ENCODE measurements at regions not wholly inside any gene's neighbourhood (a gene's known extent, or its start where the extent isn't known, plus 50 kb on each side); places are given as distances from the start of the nearest gene placed in this dataset.

- no peak overlapping the region for H3K4me3 ChIP-seq (ENCODE audit: low read length in 2 of 2)
- H3K9me3 ChIP-seq (ENCODE audit: control insufficient read depth in 2 of 2, low read length in 2 of 2): no peaks in the 10 kb centered on the region
- H3K4me1 ChIP-seq (ENCODE audit: control insufficient read depth, insufficient read depth, low read length): no peaks in the 10 kb centered on the region
- H3K36me3 ChIP-seq (ENCODE audit: control insufficient read depth in 2 of 2, insufficient read depth in 2 of 2, low read length in 2 of 2): no peaks in the 10 kb centered on the region
- H3K27me3 ChIP-seq (ENCODE audit: control insufficient read depth in 1 of 2, insufficient read depth in 2 of 2, low read length in 2 of 2): no peaks in the 10 kb centered on the region
- no peak overlapping the region for H3K27ac ChIP-seq (ENCODE audit: low read length)
- H3K9ac ChIP-seq (ENCODE audit: low read length in 2 of 2): no peak overlapping the region
Measured at GRCh38 chr2:34379586-34379985, 780.5 kb upstream of the FAM98A start.

GRCh38 chr2:34373586-34374233 lies 774.6 kb upstream of the FAM98A start:
- H3K4me3 ChIP-seq (ENCODE audit: low read length in 2 of 2): no peak overlapping the region
- no peaks in the 10 kb centered on the region for H3K27me3 ChIP-seq (ENCODE audit: control insufficient read depth in 1 of 2, insufficient read depth in 2 of 2, low read length in 2 of 2)
- no peak overlapping the region for H3K9ac ChIP-seq (ENCODE audit: low read length in 2 of 2)

GRCh38 chr2:34372967-34373366 lies 773.9 kb upstream of the FAM98A start:
- Histone ChIP-seq H3K4me1 (ENCODE audit: control insufficient read depth, insufficient read depth, low read length) (no peaks in the 10 kb centered on the region), H3K9ac (ENCODE audit: low read length in 2 of 2) (no peak overlapping the region), H3K27ac (ENCODE audit: low read length) (no peak overlapping the region), H3K9me3 (ENCODE audit: control insufficient read depth in 2 of 2, low read length in 2 of 2) (no peaks in the 10 kb centered on the region), H3K27me3 (ENCODE audit: control insufficient read depth in 1 of 2, insufficient read depth in 2 of 2, low read length in 2 of 2) (no peaks in the 10 kb centered on the region), H3K36me3 (ENCODE audit: control insufficient read depth in 2 of 2, insufficient read depth in 2 of 2, low read length in 2 of 2) (no peaks in the 10 kb centered on the region), H3K4me3 (ENCODE audit: low read length in 2 of 2) (no peak overlapping the region)

More at GRCh38 chr2:34373586-34374233, 774.6 kb upstream of the FAM98A start:
- Histone ChIP-seq H3K27ac (ENCODE audit: low read length) (no peak overlapping the region), H3K36me3 (ENCODE audit: control insufficient read depth in 2 of 2, insufficient read depth in 2 of 2, low read length in 2 of 2) (no peaks in the 10 kb centered on the region), H3K9me3 (ENCODE audit: control insufficient read depth in 2 of 2, low read length in 2 of 2) (no peaks in the 10 kb centered on the region), H3K4me1 (ENCODE audit: control insufficient read depth, insufficient read depth, low read length) (no peaks in the 10 kb centered on the region)

GRCh38 chr2:34371711-34372110 lies 772.6 kb upstream of the FAM98A start:
- Histone ChIP-seq H3K4me3 (ENCODE audit: low read length in 2 of 2) (no peak overlapping the region), H3K9me3 (ENCODE audit: control insufficient read depth in 2 of 2, low read length in 2 of 2) (no peaks in the 10 kb centered on the region), H3K27me3 (ENCODE audit: control insufficient read depth in 1 of 2, insufficient read depth in 2 of 2, low read length in 2 of 2) (no peaks in the 10 kb centered on the region), H3K27ac (ENCODE audit: low read length) (no peak overlapping the region), H3K9ac (ENCODE audit: low read length in 2 of 2) (no peak overlapping the region), H3K4me1 (ENCODE audit: control insufficient read depth, insufficient read depth, low read length) (no peaks in the 10 kb centered on the region), H3K36me3 (ENCODE audit: control insufficient read depth in 2 of 2, insufficient read depth in 2 of 2, low read length in 2 of 2) (no peaks in the 10 kb centered on the region)

GRCh38 chr2:34368304-34368703 lies 769.2 kb upstream of the FAM98A start:
- Histone ChIP-seq H3K9ac (ENCODE audit: low read length in 2 of 2) (no peak overlapping the region), H3K4me1 (ENCODE audit: control insufficient read depth, insufficient read depth, low read length) (no peaks in the 10 kb centered on the region), H3K27ac (ENCODE audit: low read length) (no peak overlapping the region), H3K27me3 (ENCODE audit: control insufficient read depth in 1 of 2, insufficient read depth in 2 of 2, low read length in 2 of 2) (no peaks in the 10 kb centered on the region), H3K9me3 (ENCODE audit: control insufficient read depth in 2 of 2, low read length in 2 of 2) (no peaks in the 10 kb centered on the region), H3K36me3 (ENCODE audit: control insufficient read depth in 2 of 2, insufficient read depth in 2 of 2, low read length in 2 of 2) (no peaks in the 10 kb centered on the region), H3K4me3 (ENCODE audit: low read length in 2 of 2) (no peak overlapping the region)

GRCh38 chr2:34365932-34366331 lies 766.8 kb upstream of the FAM98A start:
- Histone ChIP-seq H3K9me3 (ENCODE audit: control insufficient read depth in 2 of 2, low read length in 2 of 2) (no peaks in the 10 kb centered on the region), H3K27me3 (ENCODE audit: control insufficient read depth in 1 of 2, insufficient read depth in 2 of 2, low read length in 2 of 2) (no peaks in the 10 kb centered on the region), H3K27ac (ENCODE audit: low read length) (no peak overlapping the region), H3K36me3 (ENCODE audit: control insufficient read depth in 2 of 2, insufficient read depth in 2 of 2, low read length in 2 of 2) (no peaks in the 10 kb centered on the region), H3K4me1 (ENCODE audit: control insufficient read depth, insufficient read depth, low read length) (no peaks in the 10 kb centered on the region), H3K9ac (ENCODE audit: low read length in 2 of 2) (no peak overlapping the region), H3K4me3 (ENCODE audit: low read length in 2 of 2) (no peak overlapping the region)

GRCh38 chr2:34365512-34365911 lies 766.4 kb upstream of the FAM98A start:
- Histone ChIP-seq H3K9me3 (ENCODE audit: control insufficient read depth in 2 of 2, low read length in 2 of 2) (no peaks in the 10 kb centered on the region), H3K4me1 (ENCODE audit: control insufficient read depth, insufficient read depth, low read length) (no peaks in the 10 kb centered on the region), H3K4me3 (ENCODE audit: low read length in 2 of 2) (no peak overlapping the region), H3K36me3 (ENCODE audit: control insufficient read depth in 2 of 2, insufficient read depth in 2 of 2, low read length in 2 of 2) (no peaks in the 10 kb centered on the region), H3K9ac (ENCODE audit: low read length in 2 of 2) (no peak overlapping the region), H3K27me3 (ENCODE audit: control insufficient read depth in 1 of 2, insufficient read depth in 2 of 2, low read length in 2 of 2) (no peaks in the 10 kb centered on the region), H3K27ac (ENCODE audit: low read length) (no peak overlapping the region)

- Histone ChIP-seq H3K4me1 (ENCODE audit: control insufficient read depth, insufficient read depth, low read length) (no peaks in the 10 kb centered on the region), H3K4me3 (ENCODE audit: low read length in 2 of 2) (no peak overlapping the region), H3K27ac (ENCODE audit: low read length) (no peak overlapping the region), H3K9me3 (ENCODE audit: control insufficient read depth in 2 of 2, low read length in 2 of 2) (no peaks in the 10 kb centered on the region), H3K9ac (ENCODE audit: low read length in 2 of 2) (no peak overlapping the region), H3K36me3 (ENCODE audit: control insufficient read depth in 2 of 2, insufficient read depth in 2 of 2, low read length in 2 of 2) (no peaks in the 10 kb centered on the region), H3K27me3 (ENCODE audit: control insufficient read depth in 1 of 2, insufficient read depth in 2 of 2, low read length in 2 of 2) (no peaks in the 10 kb centered on the region)
Measured at GRCh38 chr2:34353509-34354113, 754.5 kb upstream of the FAM98A start.

- Histone ChIP-seq H3K27me3 (ENCODE audit: control insufficient read depth in 1 of 2, insufficient read depth in 2 of 2, low read length in 2 of 2) (no peaks in the 10 kb centered on the region), H3K4me1 (ENCODE audit: control insufficient read depth, insufficient read depth, low read length) (no peaks in the 10 kb centered on the region), H3K4me3 (ENCODE audit: low read length in 2 of 2) (no peak overlapping the region), H3K36me3 (ENCODE audit: control insufficient read depth in 2 of 2, insufficient read depth in 2 of 2, low read length in 2 of 2) (no peaks in the 10 kb centered on the region), H3K9me3 (ENCODE audit: control insufficient read depth in 2 of 2, low read length in 2 of 2) (no peaks in the 10 kb centered on the region), H3K9ac (ENCODE audit: low read length in 2 of 2) (no peak overlapping the region), H3K27ac (ENCODE audit: low read length) (no peak overlapping the region)
Measured at GRCh38 chr2:34349527-34349926, 750.4 kb upstream of the FAM98A start.

GRCh38 chr2:34345030-34345429 lies 745.9 kb upstream of the FAM98A start:
- no peaks in the 10 kb centered on the region for H3K36me3 ChIP-seq (ENCODE audit: control insufficient read depth in 2 of 2, insufficient read depth in 2 of 2, low read length in 2 of 2)
- H3K9me3 ChIP-seq (ENCODE audit: control insufficient read depth in 2 of 2, low read length in 2 of 2): no peaks in the 10 kb centered on the region
- H3K9ac ChIP-seq (ENCODE audit: low read length in 2 of 2): no peak overlapping the region
- no peak overlapping the region for H3K4me3 ChIP-seq (ENCODE audit: low read length in 2 of 2)
- no peaks in the 10 kb centered on the region for H3K4me1 ChIP-seq (ENCODE audit: control insufficient read depth, insufficient read depth, low read length)
- no peak overlapping the region for H3K27ac ChIP-seq (ENCODE audit: low read length)
- H3K27me3 ChIP-seq (ENCODE audit: control insufficient read depth in 1 of 2, insufficient read depth in 2 of 2, low read length in 2 of 2): no peaks in the 10 kb centered on the region

GRCh38 chr2:34340307-34340706 lies 741.2 kb upstream of the FAM98A start:
- H3K4me1 ChIP-seq (ENCODE audit: control insufficient read depth, insufficient read depth, low read length): no peaks in the 10 kb centered on the region
- H3K36me3 ChIP-seq (ENCODE audit: control insufficient read depth in 2 of 2, insufficient read depth in 2 of 2, low read length in 2 of 2): no peaks in the 10 kb centered on the region
- H3K27me3 ChIP-seq (ENCODE audit: control insufficient read depth in 1 of 2, insufficient read depth in 2 of 2, low read length in 2 of 2): no peaks in the 10 kb centered on the region
- H3K9ac ChIP-seq (ENCODE audit: low read length in 2 of 2): no peak overlapping the region
- H3K27ac ChIP-seq (ENCODE audit: low read length): no peak overlapping the region
- no peak overlapping the region for H3K4me3 ChIP-seq (ENCODE audit: low read length in 2 of 2)
- H3K9me3 ChIP-seq (ENCODE audit: control insufficient read depth in 2 of 2, low read length in 2 of 2): no peaks in the 10 kb centered on the region
